Urothelium cell line (cell line): ENCODE measurements at regions not wholly inside any gene's neighbourhood (a gene's known extent, or its start where the extent isn't known, plus 50 kb on each side); places are given as distances from the start of the nearest gene placed in this dataset.
"Not testable (repeated sequence)": the region's sequence is repeated elsewhere in the genome, so short reads cannot be mapped to it uniquely, and the experiment has no call there.

Experiments used
- DNase-seq: peaks from one replicate; pipeline ENCODE4 v3.0.0; 2011; ENCODE audit warnings: low spot score, mixed read lengths
- FAIRE-seq: peaks from 2 replicates; lab custom pipeline; 2011; peaks lifted over from hg19 to GRCh38; lab: Jason Lieb, UNC

GRCh38 chr12:72723732-72724131, 451.6 kb downstream of the TRHDE start:
- no peak for DNase-seq

GRCh38 chr12:72729451-72730010, 457.4 kb downstream of the TRHDE start:
- DNase-seq = no peak
- FAIRE-seq = no peak

More at GRCh38 chr12:72723732-72724131, 451.6 kb downstream of the TRHDE start:
- FAIRE-seq = no peak

GRCh38 chr12:72734581-72734980, 462.4 kb downstream of the TRHDE start:
- FAIRE-seq (no peak), DNase-seq (no peak)

- FAIRE-seq (no peak), DNase-seq (no peak)
Observed at GRCh38 chr12:72738811-72739210, 466.6 kb downstream of the TRHDE start.

- FAIRE-seq (no peak), DNase-seq (no peak)
Observed at GRCh38 chr12:72740064-72740463, 467.9 kb downstream of the TRHDE start.

GRCh38 chr12:72742568-72742967, 470.4 kb downstream of the TRHDE start:
- no peak for FAIRE-seq
- DNase-seq = no peak

GRCh38 chr12:72746048-72746447, 473.9 kb downstream of the TRHDE start:
- no peak for FAIRE-seq
- DNase-seq = no peak

GRCh38 chr12:72747111-72747849, 475.1 kb downstream of the TRHDE start:
- DNase-seq = no peak
- no peak for FAIRE-seq

GRCh38 chr12:72748971-72749370, 476.8 kb downstream of the TRHDE start:
- FAIRE-seq = no peak

GRCh38 chr12:72753571-72753970, 481.4 kb downstream of the TRHDE start:
- FAIRE-seq = no peak
- no peak for DNase-seq

More at GRCh38 chr12:72748971-72749370, 476.8 kb downstream of the TRHDE start:
- no peak for DNase-seq

- not testable (repeated sequence) for DNase-seq, FAIRE-seq
Observed at GRCh38 chr12:72754026-72754425, 481.9 kb downstream of the TRHDE start.

- DNase-seq (no peak), FAIRE-seq (no peak)
Observed at GRCh38 chr12:72766517-72766916, 494.3 kb downstream of the TRHDE start.

GRCh38 chr12:72774023-72774422, 501.9 kb downstream of the TRHDE start:
- no peak for FAIRE-seq

GRCh38 chr12:72777806-72778205, 505.6 kb downstream of the TRHDE start:
- DNase-seq (no peak), FAIRE-seq (no peak)

More at GRCh38 chr12:72774023-72774422, 501.9 kb downstream of the TRHDE start:
- no peak for DNase-seq

GRCh38 chr12:72790273-72790672, 518.1 kb downstream of the TRHDE start:
- DNase-seq = no peak

GRCh38 chr12:72792889-72793288, 520.7 kb downstream of the TRHDE start:
- DNase-seq (no peak), FAIRE-seq (no peak)

More at GRCh38 chr12:72790273-72790672, 518.1 kb downstream of the TRHDE start:
- FAIRE-seq = no peak

GRCh38 chr12:72793796-72794195, 521.6 kb downstream of the TRHDE start:
- FAIRE-seq = no peak
- DNase-seq = no peak

- FAIRE-seq (no peak), DNase-seq (no peak)
Observed at GRCh38 chr12:72815421-72815820, 543.3 kb downstream of the TRHDE start.

- FAIRE-seq = no peak
- no peak for DNase-seq
Observed at GRCh38 chr12:72828662-72829324, 556.6 kb downstream of the TRHDE start.

GRCh38 chr12:72829838-72830237, 557.7 kb downstream of the TRHDE start:
- no peak for FAIRE-seq
- DNase-seq = no peak

GRCh38 chr12:72832024-72832423, 559.9 kb downstream of the TRHDE start:
- DNase-seq = no peak
- FAIRE-seq = no peak

- FAIRE-seq (no peak), DNase-seq (no peak)
Observed at GRCh38 chr12:72836194-72836593, 564.0 kb downstream of the TRHDE start.
